Neuronal stem cell (in vitro differentiated cells): ENCODE measurements at regions not wholly inside any gene's neighbourhood (a gene's known extent, or its start where the extent isn't known, plus 50 kb on each side); places are given as distances from the start of the nearest gene placed in this dataset.

ENCODE experiments used
- DNase-seq: peaks from one replicate; pipeline ENCODE4 v3.0.0-alpha.2; 2013; ENCODE audit warnings: low spot score
- H2AFZ ChIP-seq: one replicate; pipeline ENCODE4 v1.6.1; 2013; ENCODE audit warnings: mild to moderate bottlenecking, low read length, inconsistent platforms
- H2AK5ac ChIP-seq: 2 replicates; pipeline ENCODE4 v1.6.1; 2013; ENCODE audit warnings: low read depth, mild to moderate bottlenecking, inconsistent platforms, low read length, moderate library complexity, mixed read lengths
- H2BK120ac ChIP-seq: 2 replicates; pipeline ENCODE4 v1.6.1; 2013; ENCODE audit warnings: low read depth, mild to moderate bottlenecking, inconsistent platforms, low read length, moderate library complexity, mixed read lengths
- H2BK12ac ChIP-seq: one replicate; pipeline ENCODE4 v1.6.1; 2013; ENCODE audit warnings: low read length, inconsistent platforms
- H2BK15ac ChIP-seq: 2 replicates; pipeline ENCODE4 v1.6.1; 2013; ENCODE audit warnings: mild to moderate bottlenecking, low read length, inconsistent platforms, mixed read lengths
- H2BK5ac ChIP-seq: one replicate; pipeline ENCODE4 v1.6.1; 2013; ENCODE audit warnings: inconsistent platforms, mild to moderate bottlenecking, low read length, moderate library complexity
- H3K14ac ChIP-seq: one replicate; pipeline ENCODE4 v1.6.1; 2013; ENCODE audit warnings: low read length, inconsistent platforms
- H3K18ac ChIP-seq: 2 replicates; pipeline ENCODE4 v1.6.1; 2013; ENCODE audit warnings: low read length, inconsistent platforms
- H3K23ac ChIP-seq: 2 replicates; pipeline ENCODE4 v1.6.1; 2013; ENCODE audit warnings: low read depth, mild to moderate bottlenecking, mixed read lengths, low read length, inconsistent platforms; ENCODE audit not compliant: poor library complexity
- H3K27ac ChIP-seq: replicated peaks from 3 replicates; pipeline ENCODE4 v1.5.1; 2013; ENCODE audit warnings: low read length, inconsistent platforms
- H3K27me3 ChIP-seq, 3 experiments: 2 replicates each; pipeline ENCODE4 v1.6.1; 2013; ENCODE audit warnings: low read length in 3 of 3, mild to moderate bottlenecking in 2 of 3, inconsistent platforms in 1 of 3, low read depth in 1 of 3, mixed read lengths in 1 of 3, moderate library complexity in 1 of 3; ENCODE audit not compliant: control insufficient read depth in 3 of 3, insufficient read depth in 3 of 3
- H3K36me3 ChIP-seq, 2 donors: replicated peaks in 1 of 2; 2 replicates each; pipeline ENCODE4 v1.6.1; 2013; ENCODE audit warnings: low read length in 2 of 2; ENCODE audit not compliant: control insufficient read depth in 2 of 2, insufficient read depth in 2 of 2
- H3K4ac ChIP-seq: 2 replicates; pipeline ENCODE4 v1.6.1; 2013; ENCODE audit warnings: inconsistent platforms, mild to moderate bottlenecking, low read length, moderate library complexity
- H3K4me1 ChIP-seq, 2 donors: 1 replicate in 1 of 2; 2 replicates in 1 of 2; pipeline ENCODE4 v1.6.1; 2013; ENCODE audit warnings: low read length in 2 of 2, low read depth in 1 of 2; ENCODE audit not compliant: control insufficient read depth in 2 of 2, insufficient read depth in 1 of 2
- H3K4me2 ChIP-seq: one replicate; pipeline ENCODE4 v1.6.1; 2013; ENCODE audit warnings: mild to moderate bottlenecking, low read length, inconsistent platforms; ENCODE audit not compliant: insufficient read depth, poor library complexity, severe bottlenecking
- H3K4me3 ChIP-seq, 2 donors: 2 replicates each; pipeline ENCODE4 v1.5.1; 2013; ENCODE audit warnings: low read length in 2 of 2, mild to moderate bottlenecking in 2 of 2, inconsistent platforms in 1 of 2, moderate library complexity in 1 of 2
- H3K79me1 ChIP-seq: one replicate; pipeline ENCODE4 v1.6.1; 2013; ENCODE audit warnings: low read depth, mild to moderate bottlenecking, inconsistent platforms, low read length, moderate library complexity
- H3K9ac ChIP-seq: one replicate; pipeline ENCODE4 v1.6.1; 2013; ENCODE audit warnings: mild to moderate bottlenecking, low read depth, low read length, inconsistent platforms; ENCODE audit not compliant: poor library complexity
- H3K9me3 ChIP-seq, 2 donors: replicated peaks in 1 of 2; 2 replicates each; pipeline versions ENCODE3 to v1.6.1; 2013; ENCODE audit warnings: low read length in 2 of 2, mild to moderate bottlenecking in 2 of 2, inconsistent platforms in 1 of 2, low read depth in 1 of 2, mixed read lengths in 1 of 2, moderate library complexity in 1 of 2; ENCODE audit not compliant: control insufficient read depth in 2 of 2, insufficient read depth in 1 of 2
- H4K8ac ChIP-seq: one replicate; pipeline ENCODE4 v1.6.1; 2013; ENCODE audit warnings: low read depth, mild to moderate bottlenecking, inconsistent platforms, low read length, moderate library complexity
- H4K91ac ChIP-seq: one replicate; pipeline ENCODE4 v1.6.1; 2013; ENCODE audit warnings: low read length, low read depth, mild to moderate bottlenecking, inconsistent platforms; ENCODE audit not compliant: poor library complexity
- WGBS, 2 donors: extraction: QIAGEN DNeasy Blood & Tissue Kit; methylation state at CpG; one replicate each; pipeline ENCODE4 v1.1.7; 2013; ENCODE audit warnings: missing lambda C conversion rate in 2 of 2, mixed read lengths in 1 of 2; ENCODE audit not compliant: insufficient read length in 2 of 2, insufficient replicate concordance in 1 of 2; ENCODE audit errors: extremely low coverage in 2 of 2; 5-methylcytosine and 5-hydroxymethylcytosine counted together

GRCh38 chr10:85175635-85176034 lies 847.2 kb downstream of the CCSER2 start:
- no peak overlapping the region for H3K27ac ChIP-seq
- no peak overlapping the region for H3K4ac ChIP-seq
- no peak overlapping the region for H2BK120ac ChIP-seq
- H3K4me2 ChIP-seq, result no peak overlapping the region
- no peak for DNase-seq
- no peak overlapping the region for H3K4me3 ChIP-seq
- H4K8ac ChIP-seq, result no peak overlapping the region
- H3K14ac ChIP-seq, result no peak overlapping the region
- H3K18ac ChIP-seq, result no peak overlapping the region
- WGBS, 2 donors, result no CpG with 5 or more reads among the region's 1 CpG
- no peaks in the 10 kb centered on the region for H3K36me3 ChIP-seq
- no peak overlapping the region for H2AK5ac ChIP-seq
- no peak overlapping the region for H2BK12ac ChIP-seq
- no peak overlapping the region for H2BK15ac ChIP-seq
- no peaks in the 10 kb centered on the region for H3K9me3 ChIP-seq
- H2BK5ac ChIP-seq, result no peak overlapping the region
- no peaks in the 10 kb centered on the region for H3K4me1 ChIP-seq
- peak overlapping the region; percentile 43 for H2AFZ ChIP-seq
- no peaks in the 10 kb centered on the region for H3K79me1 ChIP-seq
- no peak overlapping the region for H3K23ac ChIP-seq
- H3K27me3 ChIP-seq, result no peaks in the 10 kb centered on the region
- no peak overlapping the region for H3K9ac ChIP-seq
- no peak overlapping the region for H4K91ac ChIP-seq

- no peak for DNase-seq
- H2BK5ac ChIP-seq, result no peak overlapping the region
- peaks cover 0 to 2% of the 10 kb centered on the region in 2 donors for H3K4me1 ChIP-seq
- H2BK120ac ChIP-seq, result no peak overlapping the region
- H3K79me1 ChIP-seq, result no peaks in the 10 kb centered on the region
- WGBS, 2 donors, result no CpG with 5 or more reads among the region's 2 CpGs
- no peak overlapping the region for H3K18ac ChIP-seq
- no peaks in the 10 kb centered on the region for H3K9me3 ChIP-seq
- H3K27ac ChIP-seq, result no peak overlapping the region
- H3K36me3 ChIP-seq, result no peaks in the 10 kb centered on the region
- H3K4me3 ChIP-seq, result no peak overlapping the region
- H2BK15ac ChIP-seq, result no peak overlapping the region
- H3K9ac ChIP-seq, result no peak overlapping the region
- H4K8ac ChIP-seq, result no peak overlapping the region
- H3K4ac ChIP-seq, result no peak overlapping the region
- H4K91ac ChIP-seq, result no peak overlapping the region
- no peak overlapping the region for H3K14ac ChIP-seq
- H2AFZ ChIP-seq, result no peak overlapping the region
- H3K23ac ChIP-seq, result no peak overlapping the region
- no peak overlapping the region for H2AK5ac ChIP-seq
- H2BK12ac ChIP-seq, result no peak overlapping the region
- H3K4me2 ChIP-seq, result no peak overlapping the region
- H3K27me3 ChIP-seq, result no peaks in the 10 kb centered on the region
These were observed 849.4 kb downstream of the CCSER2 start for GRCh38 chr10:85177767-85178166.

GRCh38 chr10:85187047-85187446 lies 858.7 kb downstream of the CCSER2 start:
- no peak for DNase-seq
- Histone ChIP-seq H3K23ac (no peak overlapping the region), H3K79me1 (no peaks in the 10 kb centered on the region), H2BK5ac (no peak overlapping the region), H2BK12ac (no peak overlapping the region), H3K18ac (no peak overlapping the region), H3K9me3 (no peaks in the 10 kb centered on the region), H3K27me3 (no peaks in the 10 kb centered on the region), H2BK120ac (no peak overlapping the region), H3K27ac (no peak overlapping the region), H3K14ac (no peak overlapping the region), H2AFZ (no peak overlapping the region), H3K4me1 (peaks cover 0 to 2% of the 10 kb centered on the region in 2 donors), H3K4ac (no peak overlapping the region), H3K36me3 (no peaks in the 10 kb centered on the region), H4K91ac (no peak overlapping the region), H4K8ac (no peak overlapping the region), H3K9ac (no peak overlapping the region), H2BK15ac (no peak overlapping the region), H2AK5ac (no peak overlapping the region), H3K4me2 (no peak overlapping the region), H3K4me3 (no peak overlapping the region)
- no CpG with 5 or more reads among the region's 2 CpGs for WGBS, 2 donors

GRCh38 chr10:85188770-85189484 lies 860.5 kb downstream of the CCSER2 start:
- no peaks in the 10 kb centered on the region for H3K4me1 ChIP-seq
- no peak overlapping the region for H3K14ac ChIP-seq

More at GRCh38 chr10:85188770-85189484, 860.5 kb downstream of the CCSER2 start:
- H3K4me2 ChIP-seq, result no peak overlapping the region
- H3K9me3 ChIP-seq, result no peaks in the 10 kb centered on the region
- H2BK12ac ChIP-seq, result no peak overlapping the region
- H4K91ac ChIP-seq, result no peak overlapping the region
- no peak overlapping the region for H3K18ac ChIP-seq
- H3K27me3 ChIP-seq, result no peaks in the 10 kb centered on the region
- H2AFZ ChIP-seq, result no peak overlapping the region
- no peak overlapping the region for H2BK15ac ChIP-seq
- H3K23ac ChIP-seq, result no peak overlapping the region
- H3K79me1 ChIP-seq, result no peaks in the 10 kb centered on the region
- H3K27ac ChIP-seq, result no peak overlapping the region
- no CpG with 5 or more reads among the region's 3 CpGs for WGBS, 2 donors
- H2BK120ac ChIP-seq, result no peak overlapping the region
- H3K4ac ChIP-seq, result no peak overlapping the region
- no peak overlapping the region for H3K4me3 ChIP-seq
- no peak overlapping the region for H4K8ac ChIP-seq
- DNase-seq, result no peak
- H2BK5ac ChIP-seq, result no peak overlapping the region
- H2AK5ac ChIP-seq, result no peak overlapping the region
- H3K36me3 ChIP-seq, result no peaks in the 10 kb centered on the region
- H3K9ac ChIP-seq, result no peak overlapping the region
